ENCODE measurements at regions not wholly inside any gene's neighbourhood (a gene's known extent, or its start where the extent isn't known, plus 50 kb on each side); places are given as distances from the start of the nearest gene placed in this dataset.

DNA sequence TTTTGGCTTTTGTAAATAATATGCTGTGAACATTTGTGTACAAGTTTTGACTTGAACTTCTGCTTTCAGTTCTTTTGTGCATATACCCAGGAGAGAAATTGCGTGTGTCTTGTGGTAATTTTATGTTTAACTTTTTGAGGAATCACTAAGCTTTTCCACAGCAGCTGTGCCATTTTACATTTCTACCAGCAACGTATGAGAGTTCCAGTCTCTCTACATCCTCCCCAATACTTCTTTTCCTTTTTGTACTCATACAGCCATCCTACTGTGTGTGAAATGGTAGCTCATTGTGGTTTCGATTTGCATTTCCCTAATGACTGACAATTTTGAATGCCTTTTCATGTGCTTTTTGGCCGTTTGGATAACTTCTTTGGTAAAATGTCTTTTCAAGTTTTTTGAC lies 66.3 kb upstream of the INHBA start:
- TF ChIP-seq, protein P1, sequence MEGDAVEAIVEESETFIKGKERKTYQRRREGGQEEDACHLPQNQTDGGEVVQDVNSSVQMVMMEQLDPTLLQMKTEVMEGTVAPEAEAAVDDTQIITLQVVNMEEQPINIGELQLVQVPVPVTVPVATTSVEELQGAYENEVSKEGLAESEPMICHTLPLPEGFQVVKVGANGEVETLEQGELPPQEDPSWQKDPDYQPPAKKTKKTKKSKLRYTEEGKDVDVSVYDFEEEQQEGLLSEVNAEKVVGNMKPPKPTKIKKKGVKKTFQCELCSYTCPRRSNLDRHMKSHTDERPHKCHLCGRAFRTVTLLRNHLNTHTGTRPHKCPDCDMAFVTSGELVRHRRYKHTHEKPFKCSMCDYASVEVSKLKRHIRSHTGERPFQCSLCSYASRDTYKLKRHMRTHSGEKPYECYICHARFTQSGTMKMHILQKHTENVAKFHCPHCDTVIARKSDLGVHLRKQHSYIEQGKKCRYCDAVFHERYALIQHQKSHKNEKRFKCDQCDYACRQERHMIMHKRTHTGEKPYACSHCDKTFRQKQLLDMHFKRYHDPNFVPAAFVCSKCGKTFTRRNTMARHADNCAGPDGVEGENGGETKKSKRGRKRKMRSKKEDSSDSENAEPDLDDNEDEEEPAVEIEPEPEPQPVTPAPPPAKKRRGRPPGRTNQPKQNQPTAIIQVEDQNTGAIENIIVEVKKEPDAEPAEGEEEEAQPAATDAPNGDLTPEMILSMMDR (optimal IDR thresholded peaks at IDR 0.05 in 1 of 3, IDR thresholded peaks at IDR 0.05 in 1 of 3, conservative IDR thresholded peaks at IDR 0.05 in 1 of 3; ENCODE audit: extremely low read depth in 1 of 3, insufficient read depth in 2 of 3, low read length in 3 of 3) = no peak
- no peak for TF ChIP-seq EZH2 (IDR thresholded peaks at IDR 0.05; ENCODE audit: low read length)

All from keratinocyte (primary cell).